ENCODE measurements at regions not wholly inside any gene's neighbourhood (a gene's known extent, or its start where the extent isn't known, plus 50 kb on each side); places are given as distances from the start of the nearest gene placed in this dataset.
"Not testable (repeated sequence)": the region's sequence is repeated elsewhere in the genome, so short reads cannot be mapped to it uniquely, and the experiment has no call there.

DNA sequence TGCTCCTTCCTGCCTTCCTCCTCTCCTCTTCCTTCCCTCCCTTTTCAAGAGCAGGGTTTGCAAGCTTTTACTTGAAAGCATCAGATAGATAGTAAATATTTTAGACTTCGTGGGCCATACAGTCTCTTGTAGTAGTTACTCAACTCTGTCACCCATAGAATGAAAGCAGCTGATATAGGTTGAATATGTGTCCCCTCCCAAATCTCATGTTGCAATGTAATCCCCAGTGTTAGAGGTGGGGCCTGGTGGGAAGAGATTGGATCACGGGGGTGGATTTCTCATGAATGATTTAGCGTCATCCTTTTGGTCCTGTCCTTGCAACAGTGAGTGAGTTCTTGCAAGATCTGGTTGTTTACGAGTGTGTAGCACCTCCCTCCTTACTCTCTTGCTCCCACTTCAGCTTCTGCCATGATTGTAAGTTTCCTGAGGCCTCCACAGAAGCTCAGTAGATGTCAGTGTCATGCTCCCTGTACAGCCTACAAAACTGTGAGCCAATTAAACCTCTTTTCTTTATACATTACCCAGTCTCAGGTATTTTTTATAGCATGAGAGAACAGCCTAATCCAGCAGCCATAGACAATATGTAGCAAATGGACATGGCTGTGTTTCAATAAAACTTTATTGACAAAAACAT is 124.7 kb downstream of the ART5 start:
- not testable (repeated sequence) for TF ChIP-seq EZH2phosphoT487 (IDR thresholded peaks at IDR 0.05; ENCODE audit: insufficient read depth, low read depth); EZH2 (IDR thresholded peaks at IDR 0.05; ENCODE audit: insufficient read depth, poor library complexity, severe bottlenecking)

All from GM23248 (cell line).